SU-DHL-6 (cell line): ENCODE measurements at regions not wholly inside any gene's neighbourhood (a gene's known extent, or its start where the extent isn't known, plus 50 kb on each side); places are given as distances from the start of the nearest gene placed in this dataset.

Experiments used
- H2AFZ ChIP-seq: fragments of 200-600 bp; sonication (generic); 2 replicates; pipeline ENCODE4 v1.6.1; 2014; ENCODE audit warnings: low read depth, mild to moderate bottlenecking, moderate library complexity, mixed read lengths, antibody characterized with exemption, low read length; ENCODE audit not compliant: severe bottlenecking
- H3F3A ChIP-seq: fragments of 200-600 bp; shearing (Covaris generic); 2 replicates; pipeline ENCODE4 v1.6.0; 2016; ENCODE audit warnings: antibody characterized with exemption, mild to moderate bottlenecking; ENCODE audit not compliant: insufficient read depth
- H3K27ac ChIP-seq: fragments of 200-600 bp; sonication (generic); 2 replicates; pipeline ENCODE4 v1.5.1; 2016; ENCODE audit warnings: low read depth, mild to moderate bottlenecking, low read length, moderate library complexity, mixed read lengths
- H3K27me3 ChIP-seq: fragments of 200-600 bp; sonication (generic), shearing (Covaris generic); 2 replicates; pipeline ENCODE4 v1.6.0; 2014; ENCODE audit warnings: mild to moderate bottlenecking, low read length
- H3K36me3 ChIP-seq: fragments of 200-600 bp; sonication (generic); 2 replicates; pipeline ENCODE4 v1.6.1; 2014; ENCODE audit warnings: mild to moderate bottlenecking, low read length, mixed read lengths
- H3K4me2 ChIP-seq: fragments of 300-600, 200-600 bp; shearing (Covaris generic), sonication (generic); 2 replicates; pipeline ENCODE4 v1.6.0; 2014; ENCODE audit warnings: low read length, low read depth, mild to moderate bottlenecking; ENCODE audit not compliant: poor library complexity, severe bottlenecking
- H3K4me3 ChIP-seq: fragments of 200-600 bp; sonication (generic); 2 replicates; pipeline ENCODE4 v1.5.1; 2014; ENCODE audit warnings: antibody characterized with exemption, low read length, mild to moderate bottlenecking, mixed read lengths; ENCODE audit not compliant: insufficient read depth, poor library complexity, severe bottlenecking
- H3K79me2 ChIP-seq: fragments of 200-600 bp; sonication (generic); 2 replicates; pipeline ENCODE4 v1.6.1; 2014; ENCODE audit warnings: mild to moderate bottlenecking, low read length, moderate library complexity; ENCODE audit not compliant: insufficient read depth
- H3K9ac ChIP-seq: fragments of 200-600 bp; sonication (generic); 2 replicates; pipeline ENCODE4 v1.7.0; 2014; ENCODE audit warnings: mild to moderate bottlenecking, low read length
- H3K9me2 ChIP-seq: fragments of 200-600 bp; sonication (generic); replicated peaks from 2 replicates; pipeline ENCODE4 v1.6.1; 2014; ENCODE audit warnings: low read length; ENCODE audit not compliant: insufficient read depth
- H3K9me3 ChIP-seq: fragments of 200-600 bp; sonication (generic); 2 replicates; pipeline ENCODE4 v1.6.1; 2014; ENCODE audit warnings: low read length, mixed read lengths; ENCODE audit not compliant: insufficient read depth
- H4K20me1 ChIP-seq: fragments of 200-600 bp; sonication (generic); 2 replicates; pipeline ENCODE4 v1.6.1; 2014; ENCODE audit warnings: low read depth, mild to moderate bottlenecking, antibody characterized with exemption, low read length, moderate library complexity, mixed read lengths
- CTCF ChIP-seq: fragments of 200-600 bp; sonication (generic); IDR thresholded peaks from one replicate; pipeline ENCODE4 v1.5.1; 2017; ENCODE audit warnings: antibody characterized with exemption, mild to moderate bottlenecking, low read length, moderate library complexity; ENCODE audit not compliant: insufficient read depth, poor library complexity, severe bottlenecking
- EZH2phosphoT487 ChIP-seq: fragments of 200-600 bp; sonication (generic), shearing (Covaris generic); conservative IDR thresholded peaks from 2 replicates; pipeline ENCODE4 v1.6.1; 2018; ENCODE audit warnings: mild to moderate bottlenecking, antibody characterized with exemption, low read length, moderate library complexity, mixed read lengths

DNA sequence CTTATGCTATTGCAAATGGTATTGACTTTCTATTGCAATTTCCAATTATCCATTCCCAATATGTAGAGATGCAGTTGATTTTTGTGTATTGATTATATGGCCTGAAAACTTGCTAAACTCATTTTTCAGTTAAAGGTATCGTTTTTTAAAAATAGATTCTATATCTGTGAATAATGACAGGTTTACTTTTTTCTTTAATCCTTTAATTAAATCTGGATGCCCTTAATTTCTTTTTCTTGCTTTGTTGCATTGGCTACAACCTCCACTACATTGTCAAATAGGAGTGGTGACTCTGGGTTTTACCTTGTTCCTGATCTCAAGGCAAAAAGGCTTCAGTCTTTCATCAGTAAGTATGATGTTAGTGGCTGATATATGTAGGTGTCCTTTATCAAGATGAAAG, 522.4 kb downstream of the MATN1 start:
- Histone ChIP-seq H3K36me3 (no peaks in the 10 kb centered on the region), H3K27ac (no peak overlapping the region), H3K79me2 (no peaks in the 10 kb centered on the region), H3K4me3 (no peak overlapping the region), H2AFZ (no peak overlapping the region), H3F3A (no peaks in the 10 kb centered on the region), H3K27me3 (no peaks in the 10 kb centered on the region), H3K9ac (no peak overlapping the region), H3K4me2 (no peak overlapping the region), H4K20me1 (no peaks in the 10 kb centered on the region), H3K9me3 (no peaks in the 10 kb centered on the region), H3K9me2 (no peaks in the 10 kb centered on the region)
- TF ChIP-seq EZH2phosphoT487 (no peak), CTCF (no peak)

DNA sequence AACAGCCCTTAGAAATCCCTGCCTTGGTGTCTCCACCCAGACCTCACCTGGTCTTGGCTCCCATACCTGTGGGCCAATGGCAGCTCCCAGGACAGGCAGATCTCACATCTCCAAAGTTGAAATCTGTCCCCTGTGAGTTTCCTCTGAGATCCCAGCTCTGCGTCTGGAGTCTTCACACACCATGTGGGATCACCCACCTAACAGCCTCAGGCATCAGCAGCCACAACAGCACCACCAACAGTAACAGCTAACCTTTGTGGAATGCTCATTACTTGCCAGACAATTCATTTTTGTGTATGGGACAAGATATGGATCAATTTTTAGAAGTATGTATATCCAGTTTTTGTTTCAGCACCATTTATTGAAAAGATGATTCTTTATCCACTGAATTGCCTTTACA, 523.2 kb downstream of the MATN1 start:
- Histone ChIP-seq H3F3A (no peaks in the 10 kb centered on the region), H3K4me2 (no peak overlapping the region), H3K27ac (no peak overlapping the region), H3K9me3 (no peaks in the 10 kb centered on the region), H3K9ac (no peak overlapping the region), H3K36me3 (no peaks in the 10 kb centered on the region), H3K27me3 (no peaks in the 10 kb centered on the region), H3K79me2 (no peaks in the 10 kb centered on the region), H3K4me3 (no peak overlapping the region), H4K20me1 (no peaks in the 10 kb centered on the region), H2AFZ (no peak overlapping the region), H3K9me2 (no peaks in the 10 kb centered on the region)
- TF ChIP-seq CTCF = no peak
- TF ChIP-seq EZH2phosphoT487 = no peak

DNA sequence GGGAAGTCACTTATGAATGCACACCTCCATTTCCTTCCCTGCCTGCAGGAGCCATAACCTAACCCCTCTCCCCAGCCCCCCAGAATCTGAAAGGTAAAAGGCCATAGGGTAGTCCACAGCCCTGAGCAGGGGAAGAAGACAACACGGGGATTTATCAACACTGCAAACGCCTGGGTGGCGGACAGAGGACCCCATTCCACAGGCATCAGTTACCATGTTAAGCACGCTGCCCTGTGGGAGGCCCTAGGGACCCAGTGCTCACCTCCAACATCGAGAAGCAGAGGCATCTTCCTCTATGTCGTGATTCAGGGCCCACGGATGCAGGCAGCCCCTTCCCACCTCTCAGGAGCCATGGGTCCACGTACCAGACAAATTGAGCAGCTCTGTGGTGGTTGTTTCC, 523.8 kb downstream of the MATN1 start:
- no peaks in the 10 kb centered on the region for H3K36me3 ChIP-seq
- H3K27ac ChIP-seq = no peak overlapping the region
- H3F3A ChIP-seq = no peaks in the 10 kb centered on the region
- no peak overlapping the region for H2AFZ ChIP-seq
- H3K9ac ChIP-seq = no peak overlapping the region
- H3K9me2 ChIP-seq = no peaks in the 10 kb centered on the region
- H3K27me3 ChIP-seq = no peaks in the 10 kb centered on the region
- H3K4me3 ChIP-seq = no peak overlapping the region
- H3K9me3 ChIP-seq = no peaks in the 10 kb centered on the region
- TF ChIP-seq EZH2phosphoT487 = no peak
- TF ChIP-seq CTCF = no peak
- H3K4me2 ChIP-seq = no peak overlapping the region
- H3K79me2 ChIP-seq = no peaks in the 10 kb centered on the region
- H4K20me1 ChIP-seq = no peaks in the 10 kb centered on the region
